IPS-20b (cell line): ENCODE measurements at regions not wholly inside any gene's neighbourhood (a gene's known extent, or its start where the extent isn't known, plus 50 kb on each side); places are given as distances from the start of the nearest gene placed in this dataset.
"Not testable (repeated sequence)": the region's sequence is repeated elsewhere in the genome, so short reads cannot be mapped to it uniquely, and the experiment has no call there.

Source experiments
- H3K27ac ChIP-seq: one replicate; pipeline ENCODE4 v1.5.1; 2013; ENCODE audit warnings: low read length
- H3K27me3 ChIP-seq: 2 replicates; pipeline ENCODE4 v1.6.1; 2013; ENCODE audit warnings: mild to moderate bottlenecking, low read length, inconsistent platforms; ENCODE audit not compliant: insufficient read depth
- H3K36me3 ChIP-seq: 2 replicates; pipeline ENCODE4 v1.6.1; 2013; ENCODE audit warnings: low read depth, mild to moderate bottlenecking, inconsistent platforms, low read length, moderate library complexity; ENCODE audit not compliant: insufficient read depth
- H3K4me1 ChIP-seq: 2 replicates; pipeline ENCODE4 v1.6.1; 2013; ENCODE audit warnings: mild to moderate bottlenecking, control low read depth, inconsistent platforms, low read length, moderate library complexity; ENCODE audit not compliant: insufficient read depth
- H3K4me3 ChIP-seq: 2 replicates; pipeline ENCODE4 v1.5.1; 2013; ENCODE audit warnings: mild to moderate bottlenecking, low read length, inconsistent platforms
- H3K9ac ChIP-seq: 2 replicates; pipeline ENCODE4 v1.6.1; 2013; ENCODE audit warnings: low read depth, mild to moderate bottlenecking, inconsistent platforms, low read length, moderate library complexity
- H3K9me3 ChIP-seq: 2 replicates; pipeline ENCODE4 v1.6.1; 2013; ENCODE audit warnings: mild to moderate bottlenecking, low read depth, low read length, inconsistent platforms; ENCODE audit not compliant: insufficient read depth

DNA sequence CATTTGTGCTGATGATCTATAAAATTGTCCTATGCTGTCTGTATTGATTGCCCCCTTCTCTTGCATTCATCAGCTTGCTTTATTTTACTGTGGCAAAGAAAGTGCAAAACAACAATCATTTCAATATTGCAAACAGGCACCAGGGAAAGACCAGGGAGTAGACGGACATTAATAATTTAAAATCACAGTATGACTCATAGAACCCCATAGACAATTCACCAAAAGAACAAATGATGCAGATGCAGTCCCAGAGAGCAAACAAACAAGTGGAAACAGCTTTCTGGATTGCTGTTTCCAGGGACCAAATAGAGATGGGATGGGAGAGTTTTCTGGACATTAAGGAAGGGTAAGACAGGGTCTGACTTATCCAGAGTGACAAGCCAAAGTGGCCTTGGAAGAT, 70.1 kb downstream of the ABCC12 start:
- Histone ChIP-seq H3K36me3 (no peaks in the 10 kb centered on the region), H3K9me3 (no peaks in the 10 kb centered on the region)

DNA sequence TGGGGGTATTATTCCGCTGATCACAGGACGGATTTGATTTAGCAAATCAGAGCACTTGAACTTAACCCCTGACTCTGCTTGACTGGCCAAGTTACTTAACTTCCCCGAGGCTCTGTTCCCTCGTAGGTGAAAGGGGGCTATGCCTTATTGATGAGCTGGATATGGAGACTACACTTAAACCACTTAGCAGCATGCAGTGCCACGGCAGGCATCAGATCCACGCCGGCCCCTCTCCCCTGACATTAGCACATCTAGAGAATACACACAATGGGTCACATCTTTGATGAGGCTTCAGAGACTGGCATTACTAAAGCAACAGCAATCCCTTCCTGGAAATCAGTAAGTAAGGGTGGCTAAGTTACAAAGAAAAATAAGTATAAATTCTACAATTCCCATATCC, 71.0 kb downstream of the ABCC12 start:
- H3K27ac ChIP-seq: no peak overlapping the region
- H3K27me3 ChIP-seq: no peaks in the 10 kb centered on the region
- no peak overlapping the region for H3K9ac ChIP-seq
- H3K4me1 ChIP-seq: no peaks in the 10 kb centered on the region
- no peak overlapping the region for H3K4me3 ChIP-seq
- H3K36me3 ChIP-seq: no peaks in the 10 kb centered on the region
- H3K9me3 ChIP-seq: no peaks in the 10 kb centered on the region

More for the DNA sequence above, 70.1 kb downstream of the ABCC12 start:
- Histone ChIP-seq H3K27me3 (no peaks in the 10 kb centered on the region), H3K4me1 (no peaks in the 10 kb centered on the region), H3K27ac (no peak overlapping the region), H3K4me3 (no peak overlapping the region), H3K9ac (no peak overlapping the region)

DNA sequence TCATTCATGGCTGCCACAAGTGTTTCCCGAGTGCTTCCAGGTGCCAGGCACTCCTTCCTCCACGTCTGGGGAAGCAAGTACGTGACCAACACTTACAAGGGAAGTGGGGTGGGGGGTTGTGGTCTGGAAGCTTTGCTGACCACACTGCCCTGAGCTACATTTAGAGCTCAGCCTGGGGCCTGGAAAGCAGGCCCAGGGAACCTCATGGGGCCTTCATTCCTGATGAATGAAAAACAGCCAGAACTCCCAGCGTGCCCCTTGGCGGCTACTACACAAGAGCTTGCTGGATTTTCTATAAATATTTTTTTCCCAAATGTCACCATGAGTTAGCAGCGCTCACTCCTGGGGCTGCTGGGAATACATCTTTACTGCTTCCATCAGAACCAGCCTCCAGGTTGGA, 73.3 kb downstream of the ABCC12 start:
- Histone ChIP-seq H3K27ac (no peak overlapping the region), H3K4me1 (no peaks in the 10 kb centered on the region), H3K4me3 (no peak overlapping the region), H3K27me3 (no peaks in the 10 kb centered on the region), H3K36me3 (no peaks in the 10 kb centered on the region), H3K9me3 (no peaks in the 10 kb centered on the region), H3K9ac (no peak overlapping the region)

DNA sequence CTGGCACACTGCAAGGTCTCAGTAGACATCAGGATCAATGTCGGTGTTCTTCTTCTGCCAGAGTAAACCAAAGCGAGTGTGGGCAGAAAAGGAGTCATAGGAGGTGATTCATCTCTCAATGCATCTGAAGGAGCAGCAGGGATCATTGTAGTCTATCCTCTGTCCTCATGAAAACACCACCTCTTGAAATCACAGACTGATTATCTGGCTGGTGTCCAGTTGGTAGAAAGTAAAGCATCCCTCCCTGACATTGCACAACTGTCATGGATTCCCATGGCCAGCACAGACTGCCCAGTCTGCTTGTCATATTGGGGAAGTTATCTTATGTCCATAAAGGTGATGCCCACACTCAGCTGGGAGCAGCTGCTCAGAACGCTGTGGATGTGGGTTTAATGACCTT, 74.1 kb downstream of the ABCC12 start:
- Histone ChIP-seq H3K4me3 (no peak overlapping the region), H3K36me3 (no peaks in the 10 kb centered on the region), H3K4me1 (no peaks in the 10 kb centered on the region), H3K27me3 (no peaks in the 10 kb centered on the region), H3K27ac (no peak overlapping the region), H3K9me3 (no peaks in the 10 kb centered on the region), H3K9ac (no peak overlapping the region)

- no peak overlapping the region for H3K4me3 ChIP-seq
- H3K4me1 ChIP-seq: no peaks in the 10 kb centered on the region
- H3K36me3 ChIP-seq: no peaks in the 10 kb centered on the region
- no peaks in the 10 kb centered on the region for H3K9me3 ChIP-seq
- H3K27me3 ChIP-seq: no peaks in the 10 kb centered on the region
- H3K27ac ChIP-seq: no peak overlapping the region
- no peak overlapping the region for H3K9ac ChIP-seq
These were observed 79.3 kb downstream of the ABCC12 start for GRCh38 chr16:48076455-48077012.

GRCh38 chr16:48075398-48075797, 80.4 kb downstream of the ABCC12 start:
- Histone ChIP-seq H3K4me1 (no peaks in the 10 kb centered on the region), H3K4me3 (no peak overlapping the region), H3K27ac (no peak overlapping the region), H3K9ac (no peak overlapping the region), H3K36me3 (no peaks in the 10 kb centered on the region), H3K27me3 (no peaks in the 10 kb centered on the region), H3K9me3 (no peaks in the 10 kb centered on the region)

- Histone ChIP-seq H3K4me1 (no peaks in the 10 kb centered on the region), H3K36me3 (no peaks in the 10 kb centered on the region), H3K27ac (no peak overlapping the region), H3K27me3 (no peaks in the 10 kb centered on the region), H3K9me3 (no peaks in the 10 kb centered on the region), H3K9ac (no peak overlapping the region), H3K4me3 (no peak overlapping the region)
These were observed 88.4 kb downstream of the ABCC12 start for GRCh38 chr16:48067388-48067787.

GRCh38 chr16:48064971-48065370, 90.8 kb downstream of the ABCC12 start:
- Histone ChIP-seq H3K9me3 (no peaks in the 10 kb centered on the region), H3K36me3 (no peaks in the 10 kb centered on the region), H3K9ac (no peak overlapping the region), H3K4me1 (no peaks in the 10 kb centered on the region), H3K27ac (no peak overlapping the region), H3K27me3 (no peaks in the 10 kb centered on the region), H3K4me3 (no peak overlapping the region)

GRCh38 chr16:48062681-48063080, 93.1 kb downstream of the ABCC12 start:
- no peaks in the 10 kb centered on the region for H3K4me1 ChIP-seq
- no peaks in the 10 kb centered on the region for H3K36me3 ChIP-seq
- no peak overlapping the region for H3K9ac ChIP-seq
- no peaks in the 10 kb centered on the region for H3K9me3 ChIP-seq
- no peak overlapping the region for H3K4me3 ChIP-seq
- H3K27me3 ChIP-seq: no peaks in the 10 kb centered on the region
- H3K27ac ChIP-seq: no peak overlapping the region

DNA sequence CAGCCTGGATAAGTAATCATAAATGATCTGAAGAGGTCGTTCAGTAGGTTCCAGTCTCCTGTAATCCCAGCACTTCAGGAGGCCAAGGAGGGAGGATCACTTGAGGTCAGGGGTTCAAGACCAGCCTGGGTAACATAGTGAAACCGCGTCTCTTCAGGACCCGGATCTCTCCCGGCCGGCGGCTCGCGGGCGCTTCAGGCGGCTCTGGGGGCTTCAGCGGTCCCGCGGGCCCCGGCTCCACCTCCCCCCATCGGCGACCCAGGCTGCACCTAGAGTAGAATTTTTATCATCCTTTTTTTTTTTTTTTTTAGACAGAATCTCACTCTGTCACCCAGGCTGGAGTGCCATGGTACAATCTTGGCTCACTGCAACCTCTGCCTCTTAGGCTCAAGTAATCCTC, 95.9 kb downstream of the ABCC12 start:
- Histone ChIP-seq H3K27me3 (peaks cover 9% of the 10 kb centered on the region; the same call in 1 of the 2 replicates), H3K4me3 (no peak overlapping the region), H3K27ac (no peak overlapping the region), H3K9ac (no peak overlapping the region), H3K36me3 (no peaks in the 10 kb centered on the region), H3K9me3 (no peaks in the 10 kb centered on the region), H3K4me1 (no peaks in the 10 kb centered on the region)

- H3K4me3 ChIP-seq, H3K27me3 ChIP-seq, H3K27ac ChIP-seq, H3K9me3 ChIP-seq, H3K9ac ChIP-seq, H3K36me3 ChIP-seq, H3K4me1 ChIP-seq: not testable (repeated sequence)
These were observed 96.6 kb downstream of the ABCC12 start for GRCh38 chr16:48059190-48059589.

DNA sequence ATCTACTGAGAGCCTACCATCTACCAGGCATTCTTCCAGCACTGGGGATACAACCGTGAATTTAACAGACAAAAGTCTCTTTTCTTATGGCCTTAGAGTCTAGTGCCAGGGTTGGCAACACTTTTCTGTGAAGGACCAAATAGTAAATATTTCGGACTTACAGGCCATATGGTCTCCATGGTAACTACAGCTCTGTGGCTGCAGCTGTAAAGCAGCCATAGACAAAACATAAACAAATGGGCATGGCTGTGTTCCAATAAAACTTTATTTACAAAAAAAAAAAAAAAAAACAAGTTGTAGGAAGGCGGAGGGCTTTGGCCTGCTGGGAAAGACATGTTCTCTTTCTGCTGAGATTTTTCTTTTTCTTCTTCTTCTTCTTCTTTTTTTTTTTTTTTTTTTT, 98.7 kb downstream of the ABCC12 start:
- H3K4me1 ChIP-seq: peaks cover 16% of the 10 kb centered on the region
- H3K27ac ChIP-seq: no peak overlapping the region
- H3K36me3 ChIP-seq: no peaks in the 10 kb centered on the region
- H3K9ac ChIP-seq: no peak overlapping the region
- H3K4me3 ChIP-seq: no peak overlapping the region
- H3K27me3 ChIP-seq: peaks cover 9% of the 10 kb centered on the region; the same call in 1 of the 2 replicates
- no peaks in the 10 kb centered on the region for H3K9me3 ChIP-seq
